22Rv1 (cell line): ENCODE measurements at regions not wholly inside any gene's neighbourhood (a gene's known extent, or its start where the extent isn't known, plus 50 kb on each side); places are given as distances from the start of the nearest gene placed in this dataset.

Experiments used
- ZFX ChIP-seq: fragments of 450-650 bp; IDR thresholded peaks from 2 replicates; pipeline ENCODE4 v1.6.1; 2017; ENCODE audit warnings: antibody characterized with exemption, borderline replicate concordance
- TF ChIP-seq, protein P1 (sequence below): fragments of 450-650 bp; IDR thresholded peaks from 2 replicates; pipeline ENCODE4 v1.5.1; 2017; ENCODE audit warnings: mild to moderate bottlenecking

DNA sequence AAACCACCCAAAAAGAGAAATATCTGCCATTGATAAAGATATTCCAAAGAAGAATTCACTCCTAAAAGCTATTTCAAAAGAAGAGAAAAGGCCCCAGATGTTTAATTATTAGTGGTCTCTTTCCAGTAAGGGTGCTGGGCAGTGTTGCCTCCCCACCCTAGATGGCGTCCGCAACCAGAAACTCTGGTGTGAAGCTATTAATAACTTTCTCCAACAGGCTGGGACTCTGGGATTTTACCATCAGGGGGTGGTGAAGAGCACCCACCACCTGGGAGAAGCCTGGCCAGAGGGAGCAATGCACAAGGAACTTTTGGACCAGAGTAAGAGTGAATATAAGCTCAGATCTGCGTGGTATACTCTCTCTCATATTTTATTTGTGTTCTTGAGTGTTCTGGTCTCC, 115.4 kb upstream of the TIAM1 start:
- TF ChIP-seq, protein P1, sequence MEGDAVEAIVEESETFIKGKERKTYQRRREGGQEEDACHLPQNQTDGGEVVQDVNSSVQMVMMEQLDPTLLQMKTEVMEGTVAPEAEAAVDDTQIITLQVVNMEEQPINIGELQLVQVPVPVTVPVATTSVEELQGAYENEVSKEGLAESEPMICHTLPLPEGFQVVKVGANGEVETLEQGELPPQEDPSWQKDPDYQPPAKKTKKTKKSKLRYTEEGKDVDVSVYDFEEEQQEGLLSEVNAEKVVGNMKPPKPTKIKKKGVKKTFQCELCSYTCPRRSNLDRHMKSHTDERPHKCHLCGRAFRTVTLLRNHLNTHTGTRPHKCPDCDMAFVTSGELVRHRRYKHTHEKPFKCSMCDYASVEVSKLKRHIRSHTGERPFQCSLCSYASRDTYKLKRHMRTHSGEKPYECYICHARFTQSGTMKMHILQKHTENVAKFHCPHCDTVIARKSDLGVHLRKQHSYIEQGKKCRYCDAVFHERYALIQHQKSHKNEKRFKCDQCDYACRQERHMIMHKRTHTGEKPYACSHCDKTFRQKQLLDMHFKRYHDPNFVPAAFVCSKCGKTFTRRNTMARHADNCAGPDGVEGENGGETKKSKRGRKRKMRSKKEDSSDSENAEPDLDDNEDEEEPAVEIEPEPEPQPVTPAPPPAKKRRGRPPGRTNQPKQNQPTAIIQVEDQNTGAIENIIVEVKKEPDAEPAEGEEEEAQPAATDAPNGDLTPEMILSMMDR: no peak
- no peak for TF ChIP-seq ZFX
